Chondrocyte (in vitro differentiated cells): ENCODE measurements at regions not wholly inside any gene's neighbourhood (a gene's known extent, or its start where the extent isn't known, plus 50 kb on each side); places are given as distances from the start of the nearest gene placed in this dataset.
"Not testable (repeated sequence)": the region's sequence is repeated elsewhere in the genome, so short reads cannot be mapped to it uniquely, and the experiment has no call there.

Experiments used
- DNase-seq: peaks from one replicate; pipeline ENCODE4 v3.0.0; 2021; ENCODE audit warnings: mixed read lengths, low spot score
- H3K27ac Mint-ChIP-seq: one replicate; pipeline ENCODE4 v1.8.0; 2021; ENCODE audit warnings: mild to moderate bottlenecking, moderate library complexity, mixed read lengths; ENCODE audit not compliant: unreplicated experiment
- H3K27me3 Mint-ChIP-seq: 2 replicates; pipeline ENCODE4 v1.8.0; 2021; ENCODE audit warnings: low read depth, mixed read lengths
- H3K36me3 Mint-ChIP-seq: 2 replicates; pipeline ENCODE4 v1.8.0; 2021; ENCODE audit warnings: low read depth, mixed read lengths
- H3K4me1 Mint-ChIP-seq: 2 replicates; pipeline ENCODE4 v1.8.0; 2021; ENCODE audit warnings: low read depth, mild to moderate bottlenecking, mixed read lengths
- H3K4me3 Mint-ChIP-seq: one replicate; pipeline ENCODE4 v1.8.0; 2021; ENCODE audit warnings: mild to moderate bottlenecking, moderate library complexity, mixed read lengths; ENCODE audit not compliant: unreplicated experiment
- H3K9me3 Mint-ChIP-seq: 2 replicates; pipeline ENCODE4 v1.8.0; 2021; ENCODE audit warnings: low read depth, mixed read lengths
- TF ChIP-seq, protein P1 (sequence below): fragments of 200-600 bp; sonication (generic); IDR thresholded peaks from 2 replicates; pipeline ENCODE4 v1.5.0; 2021; ENCODE audit warnings: antibody characterized with exemption, mild to moderate bottlenecking, moderate library complexity

DNA sequence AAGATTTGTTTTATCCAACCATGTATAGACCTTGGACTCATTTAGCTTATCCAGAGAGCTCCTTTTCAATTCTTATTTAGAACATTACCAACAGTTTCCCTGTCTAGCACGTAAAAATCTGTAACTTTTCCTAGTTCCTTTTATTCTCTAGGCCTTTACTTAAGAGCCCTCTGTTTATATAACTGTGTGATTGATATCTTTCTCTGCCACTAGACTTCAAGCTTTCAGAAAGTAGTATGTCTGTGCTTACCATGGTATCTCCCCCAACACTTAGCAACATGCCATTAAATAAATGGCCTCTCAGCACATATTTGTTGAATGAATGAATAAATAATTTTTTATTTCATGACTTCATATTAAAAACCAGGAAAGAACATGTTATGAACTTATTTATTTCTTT is 209.4 kb downstream of the PTPRC start:
- Mint-ChIP-seq H3K27ac (no peak overlapping the region), H3K9me3 (peaks cover 3% of the 10 kb centered on the region), H3K4me3 (no peak overlapping the region), H3K36me3 (peaks cover 35% of the 10 kb centered on the region), H3K27me3 (no peaks in the 10 kb centered on the region), H3K4me1 (peaks cover 29% of the 10 kb centered on the region)
- no peak for DNase-seq
- TF ChIP-seq, protein P1, sequence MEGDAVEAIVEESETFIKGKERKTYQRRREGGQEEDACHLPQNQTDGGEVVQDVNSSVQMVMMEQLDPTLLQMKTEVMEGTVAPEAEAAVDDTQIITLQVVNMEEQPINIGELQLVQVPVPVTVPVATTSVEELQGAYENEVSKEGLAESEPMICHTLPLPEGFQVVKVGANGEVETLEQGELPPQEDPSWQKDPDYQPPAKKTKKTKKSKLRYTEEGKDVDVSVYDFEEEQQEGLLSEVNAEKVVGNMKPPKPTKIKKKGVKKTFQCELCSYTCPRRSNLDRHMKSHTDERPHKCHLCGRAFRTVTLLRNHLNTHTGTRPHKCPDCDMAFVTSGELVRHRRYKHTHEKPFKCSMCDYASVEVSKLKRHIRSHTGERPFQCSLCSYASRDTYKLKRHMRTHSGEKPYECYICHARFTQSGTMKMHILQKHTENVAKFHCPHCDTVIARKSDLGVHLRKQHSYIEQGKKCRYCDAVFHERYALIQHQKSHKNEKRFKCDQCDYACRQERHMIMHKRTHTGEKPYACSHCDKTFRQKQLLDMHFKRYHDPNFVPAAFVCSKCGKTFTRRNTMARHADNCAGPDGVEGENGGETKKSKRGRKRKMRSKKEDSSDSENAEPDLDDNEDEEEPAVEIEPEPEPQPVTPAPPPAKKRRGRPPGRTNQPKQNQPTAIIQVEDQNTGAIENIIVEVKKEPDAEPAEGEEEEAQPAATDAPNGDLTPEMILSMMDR, result no peak

DNA sequence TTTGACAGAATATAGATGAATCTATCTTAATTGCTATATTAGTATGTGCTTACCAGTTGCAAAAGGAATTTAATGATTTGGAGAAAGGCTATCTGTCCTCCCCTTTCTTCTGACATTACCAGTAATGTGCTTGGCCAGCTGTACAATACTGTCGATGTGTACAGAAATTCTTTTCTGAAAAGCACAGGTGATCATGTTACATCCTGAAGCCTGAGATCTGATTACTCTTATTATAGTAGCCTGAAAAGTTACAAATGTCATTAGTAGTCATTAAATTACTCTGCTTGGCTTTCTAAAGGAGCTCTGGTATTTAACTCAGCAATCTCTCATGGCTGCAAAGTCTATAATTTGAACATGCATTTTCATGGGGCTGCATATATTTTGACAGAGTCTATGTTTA is 209.8 kb downstream of the PTPRC start:
- H3K4me3 Mint-ChIP-seq, result no peak overlapping the region
- no peaks in the 10 kb centered on the region for H3K27me3 Mint-ChIP-seq
- DNase-seq, result no peak
- no peak overlapping the region for H3K27ac Mint-ChIP-seq
- TF ChIP-seq, protein P1, result no peak
- H3K36me3 Mint-ChIP-seq, result peaks cover 34% of the 10 kb centered on the region
- peaks cover 28% of the 10 kb centered on the region for H3K4me1 Mint-ChIP-seq
- H3K9me3 Mint-ChIP-seq, result peaks cover 3% of the 10 kb centered on the region

GRCh38 chr1:198849093-198849492 is 210.3 kb downstream of the PTPRC start:
- peaks cover 37% of the 10 kb centered on the region for H3K36me3 Mint-ChIP-seq
- no peak overlapping the region for H3K4me3 Mint-ChIP-seq

GRCh38 chr1:198850196-198850595 is 211.4 kb downstream of the PTPRC start:
- no peak overlapping the region for H3K27ac Mint-ChIP-seq
- no peak overlapping the region for H3K4me3 Mint-ChIP-seq
- DNase-seq, result no peak
- H3K27me3 Mint-ChIP-seq, result no peaks in the 10 kb centered on the region
- peaks cover 27% of the 10 kb centered on the region for H3K4me1 Mint-ChIP-seq
- TF ChIP-seq, protein P1, result no peak
- peaks cover 39% of the 10 kb centered on the region for H3K36me3 Mint-ChIP-seq
- H3K9me3 Mint-ChIP-seq, result peaks cover 3% of the 10 kb centered on the region

More at GRCh38 chr1:198849093-198849492, 210.3 kb downstream of the PTPRC start:
- Mint-ChIP-seq H3K4me1 (peaks cover 28% of the 10 kb centered on the region), H3K9me3 (peaks cover 3% of the 10 kb centered on the region), H3K27me3 (no peaks in the 10 kb centered on the region), H3K27ac (peak overlapping the region; percentile 49)
- TF ChIP-seq, protein P1, result no peak
- no peak for DNase-seq

DNA sequence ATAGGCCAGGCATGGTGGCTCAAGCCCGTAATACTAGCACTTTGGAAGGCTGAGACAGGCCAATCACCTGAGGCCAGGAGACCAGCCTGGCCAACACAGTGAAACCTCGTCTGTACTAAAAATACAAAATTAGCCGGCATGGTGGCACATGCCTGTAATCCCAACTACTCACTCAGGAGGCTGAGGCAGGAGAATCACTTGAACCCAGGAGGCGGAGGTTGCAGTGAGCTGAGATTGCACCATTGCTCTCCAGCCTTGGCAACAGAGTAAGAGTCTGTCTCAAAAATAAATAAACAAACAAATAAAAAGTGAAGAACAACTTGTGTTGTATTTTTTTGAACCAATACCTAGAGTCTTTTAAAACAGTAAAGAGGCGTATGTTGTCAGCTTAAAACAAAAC is 212.1 kb downstream of the PTPRC start:
- H3K4me3 Mint-ChIP-seq, H3K27me3 Mint-ChIP-seq, H3K9me3 Mint-ChIP-seq, DNase-seq: not testable (repeated sequence)
- Mint-ChIP-seq H3K36me3 (peaks cover 32% of the 10 kb centered on the region), H3K27ac (peak overlapping the region; percentile 61), H3K4me1 (peaks cover 24% of the 10 kb centered on the region)

DNA sequence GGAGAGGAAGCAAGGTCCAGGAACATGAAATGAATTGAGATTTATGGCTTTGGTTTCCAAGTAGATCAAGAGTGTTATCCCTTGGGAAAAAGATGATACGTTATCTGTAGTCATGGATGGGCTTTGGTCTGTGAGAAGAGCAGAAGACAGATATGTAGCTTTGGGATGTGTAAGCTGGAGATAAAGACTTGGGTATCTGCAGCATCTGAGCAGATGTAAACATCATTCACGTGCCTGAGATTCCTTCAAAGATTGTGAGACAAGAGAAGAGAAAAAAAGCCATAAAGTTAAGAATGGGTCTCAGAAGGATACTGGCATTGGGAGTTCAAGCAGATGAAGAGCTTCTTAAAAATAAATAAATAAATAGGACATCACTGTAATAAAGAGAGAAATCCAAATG is 217.8 kb downstream of the PTPRC start:
- Mint-ChIP-seq H3K9me3 (no peaks in the 10 kb centered on the region), H3K4me1 (peaks cover 14% of the 10 kb centered on the region), H3K27me3 (no peaks in the 10 kb centered on the region), H3K4me3 (no peak overlapping the region), H3K36me3 (peaks cover 33% of the 10 kb centered on the region), H3K27ac (peak overlapping the region; percentile 18)
- no peak for DNase-seq
- TF ChIP-seq, protein P1, result no peak
